Adrenal gland (tissue), 9 donors: ENCODE measurements at regions not wholly inside any gene's neighbourhood (a gene's known extent, or its start where the extent isn't known, plus 50 kb on each side); places are given as distances from the start of the nearest gene placed in this dataset.
"Not testable (repeated sequence)": the region's sequence is repeated elsewhere in the genome, so short reads cannot be mapped to it uniquely, and the experiment has no call there.

Experiments used
- DNase-seq, 7 donors: peaks; one replicate each; pipeline ENCODE4 v3.0.0-alpha.2; 2019 to 2020
- H3K27ac ChIP-seq, 5 donors: fragments of 200-600 bp; sonication (generic) in 4 of 5; 1 replicate in 3 of 5; 2 replicates in 2 of 5; pipeline versions ENCODE4 v1.5.1 to v1.8.0; 2016 to 2020; ENCODE audit warnings: mild to moderate bottlenecking in 1 of 5
- H3K27me3 ChIP-seq: fragments of 200-600 bp; 2 replicates; pipeline ENCODE4 v1.8.0; 2021
- H3K36me3 ChIP-seq, 2 donors: fragments of 200-600 bp; replicated peaks in 1 of 2; 1 replicate in 1 of 2; 2 replicates in 1 of 2; pipeline versions ENCODE4 v1.5.1 to v1.8.0; 2018 to 2022
- H3K4me1 ChIP-seq, 2 donors: fragments of 200-600 bp; replicated peaks in 1 of 2; 1 replicate in 1 of 2; 2 replicates in 1 of 2; pipeline versions ENCODE4 v1.5.1 to v1.8.0; 2018 to 2021
- H3K4me3 ChIP-seq, 4 donors: fragments of 200-600 bp; sonication (generic) in 3 of 4; one replicate each; pipeline ENCODE4 v1.5.1; 2016 to 2018
- H3K9me3 ChIP-seq, 3 donors: fragments of 200-600 bp; sonication (generic) in 1 of 3; replicated peaks in 1 of 3; 1 replicate in 2 of 3; 2 replicates in 1 of 3; pipeline versions ENCODE4 v1.5.1 to v1.8.0; 2016 to 2021
- CTCF ChIP-seq, 6 experiments: fragments of 450-650 bp in 4 of 6; fragments of 200-600 bp in 2 of 6; sonication (generic) in 1 of 6; IDR thresholded peaks; 1 replicate in 5 of 6; 2 replicates in 1 of 6; pipeline versions ENCODE4 v1.5.1 to v1.8.0; 2016 to 2021; ENCODE audit warnings: antibody characterized with exemption in 6 of 6, mild to moderate bottlenecking in 2 of 6, moderate library complexity in 1 of 6
- POLR2A ChIP-seq, 2 donors: fragments of 450-650 bp; IDR thresholded peaks; one replicate each; pipeline ENCODE4 v1.6.1; 2017; ENCODE audit warnings: antibody characterized with exemption in 2 of 2, mild to moderate bottlenecking in 2 of 2, moderate library complexity in 1 of 2
- WGBS, 4 donors: extraction: QIAGEN DNeasy Blood & Tissue Kit in 2 of 4; methylation state at CpG; one replicate each; pipeline versions ENCODE4 v1.1.5 to v1.1.7; 2013 to 2017; 5-methylcytosine and 5-hydroxymethylcytosine counted together
- intact Hi-C, 2 donors: fragments of 100-400 bp; cut with DNase I; formaldehyde crosslinking; loops; one replicate each; pipeline versions ENCODE4 v1.14.1 to v1.15.0; 2022 to 2023
- donor health status: healthy with polysubstance abuse.
- donor health status: Bipolar disorder and iron deficiency.
- donor health status: DM: yes; HTN: yes; CAD: no.
- donor health status: DM: no; HTN: no; CAD: no.
- donor health status: DM: no; HTN: no; CAD: no.

- Histone ChIP-seq H3K36me3 (no peaks in the 10 kb centered on the region), H3K9me3 (no peaks in the 10 kb centered on the region), H3K4me1 (peaks cover 0 to 6% of the 10 kb centered on the region in 2 donors), H3K27ac (no peak overlapping the region), H3K4me3 (no peak overlapping the region), H3K27me3 (no peaks in the 10 kb centered on the region)
- no peak for DNase-seq
- intact Hi-C loops, result no loop called here
- 90 to 100% (median 97%) methylated on average over 1 of the region's 1 CpG for WGBS, 4 donors
- TF ChIP-seq POLR2A (IDR thresholded peaks at IDR 0.05) (no peak), CTCF (IDR thresholded peaks at IDR 0.05) (no peak)
Measured at GRCh38 chr10:3566627-3567026, 218.4 kb downstream of the KLF6 start.

GRCh38 chr10:3564346-3565002 is 220.5 kb downstream of the KLF6 start:
- DNase-seq, result no peak
- no peak overlapping the region for H3K4me3 ChIP-seq
- 86 to 96% (median 92%) methylated on average over 7 of the region's 7 CpGs for WGBS, 4 donors
- intact Hi-C loops, result no loop called here
- H3K36me3 ChIP-seq, result no peaks in the 10 kb centered on the region
- H3K4me1 ChIP-seq, result no peaks in the 10 kb centered on the region
- TF ChIP-seq POLR2A (IDR thresholded peaks at IDR 0.05) (no peak), CTCF (IDR thresholded peaks at IDR 0.05) (no peak)
- H3K9me3 ChIP-seq, result no peaks in the 10 kb centered on the region
- no peak overlapping the region for H3K27ac ChIP-seq
- no peaks in the 10 kb centered on the region for H3K27me3 ChIP-seq

- TF ChIP-seq POLR2A (IDR thresholded peaks at IDR 0.05) (no peak), CTCF (IDR thresholded peaks at IDR 0.05) (no peak)
- Histone ChIP-seq H3K4me1 (no peaks in the 10 kb centered on the region), H3K27me3 (no peaks in the 10 kb centered on the region), H3K4me3 (no peak overlapping the region), H3K9me3 (no peaks in the 10 kb centered on the region), H3K36me3 (no peaks in the 10 kb centered on the region), H3K27ac (no peak overlapping the region)
- DNase-seq, result no peak
- intact Hi-C loops, result no loop called here
- 81 to 89% (median 85%) methylated on average over 3 of the region's 3 CpGs for WGBS, 4 donors
Measured at GRCh38 chr10:3563298-3563697, 221.7 kb downstream of the KLF6 start.

- H3K27me3 ChIP-seq, H3K4me3 ChIP-seq, H3K9me3 ChIP-seq, H3K4me1 ChIP-seq, H3K27ac ChIP-seq, intact Hi-C loops, H3K36me3 ChIP-seq, DNase-seq: not testable (repeated sequence)
- 77 to 95% (median 84%) methylated on average over 2 to 3 of the region's 3 CpGs for WGBS, 4 donors
Measured at GRCh38 chr10:3560628-3561027, 224.4 kb downstream of the KLF6 start.

- intact Hi-C loops, result no loop called here
Measured at GRCh38 chr10:3559527-3559926, 225.5 kb downstream of the KLF6 start.

More at GRCh38 chr10:3559527-3559926, 225.5 kb downstream of the KLF6 start:
- TF ChIP-seq CTCF (IDR thresholded peaks at IDR 0.05) (no peak), POLR2A (IDR thresholded peaks at IDR 0.05) (no peak)
- H3K27ac ChIP-seq, result no peak overlapping the region
- no peaks in the 10 kb centered on the region for H3K4me1 ChIP-seq
- 89 to 95% (median 90%) methylated on average over 3 of the region's 3 CpGs for WGBS, 4 donors
- H3K4me3 ChIP-seq, result no peak overlapping the region
- H3K36me3 ChIP-seq, result no peaks in the 10 kb centered on the region
- no peaks in the 10 kb centered on the region for H3K27me3 ChIP-seq
- no peaks in the 10 kb centered on the region for H3K9me3 ChIP-seq
- DNase-seq, result no peak
